HepG2 (cell line): ENCODE measurements at regions not wholly inside any gene's neighbourhood (a gene's known extent, or its start where the extent isn't known, plus 50 kb on each side); places are given as distances from the start of the nearest gene placed in this dataset.

Source experiments
- ATAC-seq: fragments of 200-7000 bp; cut with Tn5 transposase; 3 replicates; pipeline ENCODE4 v1.9.1; 2020; ENCODE audit warnings: mild to moderate bottlenecking, moderate library complexity
- BruUV-seq: library from RNA; stranded (reverse); fragments of 400-500 nt; replicated peaks from 2 replicates; lab custom pipeline; 2021; lab: Mats Ljungman, UMichigan
- CTCF ChIA-PET: fragments of 300-600 bp; formaldehyde crosslinking; extraction: SDS; loops from one replicate; lab custom pipeline; 2021; ENCODE audit warnings: low total read pairs, inconsistent platforms, low intra/inter-chr PET ratio; lab: Yijun Ruan, JAX
- POLR2A ChIA-PET: fragments of 350-600 bp; sonication (Branson Sonifier 250); formaldehyde crosslinking; loops from one replicate; lab custom pipeline; 2020; ENCODE audit warnings: antibody characterized with exemption, inconsistent platforms; lab: Yijun Ruan, JAX
- DNase-seq: peaks from one replicate; pipeline ENCODE4 v3.0.0-alpha.2; 2015; ENCODE audit warnings: low spot score
- FAIRE-seq: peaks from 3 replicates; lab custom pipeline; 2011; peaks lifted over from hg19 to GRCh38; lab: Jason Lieb, UNC
- H2AFZ ChIP-seq: one replicate; pipeline ENCODE4 v1.6.1; 2011; ENCODE audit warnings: low read length, inconsistent platforms
- H3K27ac ChIP-seq: fragments of 300-600 bp; 3 replicates; pipeline ENCODE4 v1.8.0; 2011; ENCODE audit warnings: mixed run types, mild to moderate bottlenecking, mixed read lengths, low read length, inconsistent platforms; ENCODE audit not compliant: insufficient read depth; ENCODE audit errors: extremely low read length
- H3K27me3 ChIP-seq, 2 experiments: fragments of 200-600 bp in 1 of 2; 2 replicates in 1 of 2; 3 replicates in 1 of 2; pipeline versions ENCODE4 v1.6.0 to v1.8.0; 2011; ENCODE audit warnings: low read length in 2 of 2, mild to moderate bottlenecking in 2 of 2, moderate library complexity in 2 of 2, inconsistent platforms in 1 of 2; ENCODE audit not compliant: insufficient read depth in 2 of 2, control insufficient read depth in 1 of 2
- H3K36me3 ChIP-seq, 2 experiments: fragments of 200-600 bp in 1 of 2; replicated peaks in 1 of 2; 2 replicates in 1 of 2; 3 replicates in 1 of 2; pipeline versions ENCODE4 v1.5.1 to v1.8.0; 2011; ENCODE audit warnings: low read length in 2 of 2, inconsistent platforms in 1 of 2; ENCODE audit not compliant: insufficient read depth in 2 of 2, control insufficient read depth in 1 of 2
- H3K4me1 ChIP-seq: 2 replicates; pipeline ENCODE4 v1.5.1; 2012; ENCODE audit warnings: low read length, inconsistent platforms; ENCODE audit not compliant: insufficient read depth
- H3K4me2 ChIP-seq: 2 replicates; pipeline ENCODE4 v1.6.0; 2011; ENCODE audit warnings: low read depth, low read length, inconsistent platforms
- H3K4me3 ChIP-seq, 3 experiments: fragments of 200-600 bp in 1 of 3; sonication (generic), shearing (Covaris generic) in 1 of 3; replicated peaks in 1 of 3; 2 replicates each; pipeline ENCODE4 v1.5.1; 2011 to 2016; ENCODE audit warnings: low read length in 3 of 3, inconsistent platforms in 2 of 3, low read depth in 2 of 3, mild to moderate bottlenecking in 2 of 3, control low read depth in 1 of 3, mixed read lengths in 1 of 3; ENCODE audit not compliant: insufficient read depth in 1 of 3
- H3K79me2 ChIP-seq: one replicate; pipeline ENCODE4 v1.6.1; 2011; ENCODE audit warnings: low read length, inconsistent platforms; ENCODE audit not compliant: insufficient read depth
- H3K9ac ChIP-seq: 2 replicates; pipeline ENCODE4 v1.6.0; 2011; ENCODE audit warnings: mild to moderate bottlenecking, low read depth, low read length, inconsistent platforms; ENCODE audit not compliant: insufficient read depth
- H3K9me3 ChIP-seq: 2 replicates; pipeline ENCODE4 v1.5.1; 2012; ENCODE audit warnings: mild to moderate bottlenecking, low read length
- H4K20me1 ChIP-seq: 2 replicates; pipeline ENCODE4 v1.6.0; 2011; ENCODE audit warnings: inconsistent platforms, mild to moderate bottlenecking, low read length, moderate library complexity; ENCODE audit not compliant: insufficient read depth
- CENPX ChIP-seq: sonication (generic); formaldehyde crosslinking; IDR thresholded peaks from 2 replicates; pipeline ENCODE4 v1.9.0; 2021; ENCODE audit warnings: mild to moderate bottlenecking, missing genetic modification reagents, moderate library complexity
- FOSL1 ChIP-seq: sonication (generic); formaldehyde crosslinking; IDR thresholded peaks from 2 replicates; pipeline ENCODE4 v1.9.0; 2021; ENCODE audit warnings: missing genetic modification reagents, borderline replicate concordance
- GATAD1 ChIP-seq: IDR thresholded peaks from 2 replicates; pipeline ENCODE4 v1.6.1; 2016; ENCODE audit warnings: missing genetic modification reagents, missing compliant biosample characterization
- HNF1B ChIP-seq: sonication (generic); formaldehyde crosslinking; IDR thresholded peaks from 2 replicates; pipeline ENCODE4 v1.5.1; 2020; ENCODE audit warnings: mild to moderate bottlenecking, moderate library complexity, missing genetic modification reagents
- HOXA5 ChIP-seq: sonication (generic); formaldehyde crosslinking; IDR thresholded peaks from 2 replicates; pipeline ENCODE4 v1.4.0; 2020; ENCODE audit warnings: missing genetic modification reagents
- MAFF ChIP-seq: IDR thresholded peaks from 2 replicates; pipeline ENCODE4 v1.6.1; 2011; ENCODE audit warnings: low read depth, low read length, improper control_type of control experiment
- MED13 ChIP-seq: sonication (generic); formaldehyde crosslinking; IDR thresholded peaks from 2 replicates; pipeline ENCODE4 v1.5.0; 2020; ENCODE audit warnings: missing genetic modification reagents
- NAIF1 ChIP-seq: sonication (generic); formaldehyde crosslinking; IDR thresholded peaks from 2 replicates; pipeline ENCODE4 v1.5.0; 2020; ENCODE audit warnings: mild to moderate bottlenecking, missing genetic modification reagents, borderline replicate concordance
- PPARG ChIP-seq: conservative IDR thresholded peaks from 2 replicates; pipeline ENCODE4 v1.6.1; 2016; ENCODE audit warnings: missing biosample characterization, missing genetic modification reagents
- RAD21 ChIP-seq: fragments of 450-650 bp; formaldehyde crosslinking; IDR thresholded peaks from 2 replicates; pipeline ENCODE4 v1.5.0; 2020; ENCODE audit warnings: mild to moderate bottlenecking
- ZNF446 ChIP-seq: sonication (generic); formaldehyde crosslinking; IDR thresholded peaks from 2 replicates; pipeline ENCODE4 v1.5.0; 2020; ENCODE audit warnings: mild to moderate bottlenecking, missing genetic modification reagents
- ZNF552 ChIP-seq: sonication (generic); formaldehyde crosslinking; IDR thresholded peaks from 2 replicates; pipeline ENCODE4 v1.9.0; 2022; ENCODE audit warnings: missing genetic modification reagents, mild to moderate bottlenecking, borderline replicate concordance
- ZNF747 ChIP-seq: sonication (generic); formaldehyde crosslinking; IDR thresholded peaks from 2 replicates; pipeline ENCODE4 v1.8.1; 2023; ENCODE audit warnings: missing genetic modification reagents, mild to moderate bottlenecking, borderline replicate concordance
- ZNF784 ChIP-seq: sonication (generic); formaldehyde crosslinking; IDR thresholded peaks from 2 replicates; pipeline ENCODE4 v1.5.1; 2020; ENCODE audit warnings: missing genetic modification reagents, mild to moderate bottlenecking, borderline replicate concordance
- ZNF891 ChIP-seq: sonication (generic); formaldehyde crosslinking; IDR thresholded peaks from 2 replicates; pipeline ENCODE4 v1.5.0; 2020; ENCODE audit warnings: mild to moderate bottlenecking, missing genetic modification reagents
- in situ Hi-C: cut with HindIII; loops from 2 replicates; pipeline ENCODE4 v1.10.0; 2017; ENCODE audit warnings: low pct_unique_long_range_greater_than_20kb; ENCODE audit not compliant: extremely low pct_ligation_motif_present
- intact Hi-C: fragments of 100-400 bp; cut with micrococcal nuclease; formaldehyde crosslinking; loops from one replicate; pipeline ENCODE4 v1.10.0; 2022; ENCODE audit not compliant: unreplicated experiment

- H3K36me3 ChIP-seq: no peaks in the 10 kb centered on the region
- H3K9me3 ChIP-seq: no peaks in the 10 kb centered on the region
- in situ Hi-C loops: no loop called here
- H4K20me1 ChIP-seq: no peaks in the 10 kb centered on the region
- no peaks in the 10 kb centered on the region for H3K79me2 ChIP-seq
- DNase-seq (no peak), FAIRE-seq (no peak), ATAC-seq (no peak)
- TF ChIP-seq MAFF (no peak), CENPX (no peak), MED13 (CRISPR knock-in tag) (no peak), ZNF552 (no peak), ZNF446 (no peak), RAD21 (CRISPR knock-in tag) (no peak), ZNF747 (CRISPR knock-in tag) (no peak), NAIF1 (CRISPR knock-in tag) (no peak), ZNF784 (CRISPR knock-in tag) (no peak), HNF1B (no peak), FOSL1 (CRISPR knock-in tag) (no peak), PPARG (CRISPR knock-in tag) (no peak), GATAD1 (CRISPR knock-in tag) (no peak), ZNF891 (CRISPR knock-in tag) (no peak), HOXA5 (CRISPR knock-in tag) (no peak)
- intact Hi-C loops: no loop called here
- CTCF ChIA-PET: no interaction called here
- H3K4me3 ChIP-seq: no peak overlapping the region
- no TSS peak for BruUV-seq
- H3K4me1 ChIP-seq: no peaks in the 10 kb centered on the region
- H3K27me3 ChIP-seq: no peaks in the 10 kb centered on the region
- no peak overlapping the region for H3K4me2 ChIP-seq
- H2AFZ ChIP-seq: no peak overlapping the region
- H3K9ac ChIP-seq: no peak overlapping the region
- no peak overlapping the region for H3K27ac ChIP-seq
- POLR2A ChIA-PET: no interaction called here
Measured at GRCh38 chr3:117848606-117849005, 1139.0 kb downstream of the TUSC7 start.
